Parathyroid adenoma (tissue), 2 donors: ENCODE measurements at regions not wholly inside any gene's neighbourhood (a gene's known extent, or its start where the extent isn't known, plus 50 kb on each side); places are given as distances from the start of the nearest gene placed in this dataset.

Experiments
- H2AFZ ChIP-seq: fragments of 300-600 bp; sonication (generic); one replicate; pipeline ENCODE4 v1.7.0; 2017; ENCODE audit warnings: antibody characterized with exemption, mild to moderate bottlenecking
- H3K27ac ChIP-seq: fragments of 300-600 bp; sonication (generic); one replicate; pipeline ENCODE4 v1.7.0; 2017
- H3K27me3 ChIP-seq: fragments of 300-600 bp; sonication (generic); one replicate; pipeline ENCODE4 v1.7.0; 2017; ENCODE audit warnings: low read length; ENCODE audit not compliant: control insufficient read depth, insufficient read depth
- H3K36me3 ChIP-seq: fragments of 300-600 bp; sonication (generic); one replicate; pipeline ENCODE4 v1.7.0; 2017; ENCODE audit warnings: low read length; ENCODE audit not compliant: control insufficient read depth, insufficient read depth
- H3K4me1 ChIP-seq: fragments of 300-600 bp; sonication (generic); one replicate; pipeline ENCODE4 v1.7.0; 2017; ENCODE audit warnings: control low read depth
- H3K4me2 ChIP-seq: fragments of 300-600 bp; sonication (generic); one replicate; pipeline ENCODE4 v1.7.0; 2017; ENCODE audit warnings: low read length
- H3K4me3 ChIP-seq: fragments of 300-600 bp; sonication (generic); one replicate; pipeline ENCODE4 v1.7.0; 2017; ENCODE audit warnings: low read depth, low read length
- H3K79me2 ChIP-seq: fragments of 300-600 bp; sonication (generic); one replicate; pipeline ENCODE4 v1.7.0; 2017; ENCODE audit warnings: control low read depth
- H3K9ac ChIP-seq: fragments of 300-600 bp; sonication (generic); one replicate; pipeline ENCODE4 v1.7.0; 2017; ENCODE audit warnings: mild to moderate bottlenecking
- H3K9me3 ChIP-seq: fragments of 300-600 bp; sonication (generic); one replicate; pipeline ENCODE4 v1.7.0; 2017; ENCODE audit warnings: low read length; ENCODE audit not compliant: control insufficient read depth
- TF ChIP-seq, protein P1 (sequence below): fragments of 300-600 bp; sonication (generic); IDR thresholded peaks from one replicate; pipeline ENCODE4 v1.7.0; 2017; ENCODE audit warnings: antibody characterized with exemption, mild to moderate bottlenecking
- donor health status: primary hyperparathyroidism.

DNA sequence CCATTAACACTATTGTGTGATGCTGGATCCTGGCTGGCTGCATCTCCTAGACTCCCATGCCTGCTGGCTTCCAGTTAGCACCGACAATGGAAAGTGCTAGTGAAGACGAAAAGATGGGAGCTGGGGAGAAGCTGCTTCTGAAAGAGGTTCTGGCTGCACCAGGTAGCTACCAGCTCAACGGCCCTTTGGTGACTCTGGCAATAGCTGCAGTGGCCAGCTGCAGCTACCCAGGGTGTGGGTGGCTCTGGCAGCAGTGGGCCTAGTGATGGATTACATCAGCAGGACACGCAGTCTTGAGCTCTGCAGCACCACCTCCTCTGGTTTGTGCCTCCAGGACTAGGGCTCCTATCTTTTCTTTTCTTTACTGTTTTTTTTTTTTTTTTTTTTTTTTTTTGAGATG lies 662.6 kb downstream of the MATN1 start:
- Histone ChIP-seq H3K27me3 (no peaks in the 10 kb centered on the region), H3K36me3 (no peaks in the 10 kb centered on the region), H3K9me3 (no peaks in the 10 kb centered on the region), H2AFZ (no peak overlapping the region), H3K79me2 (no peaks in the 10 kb centered on the region), H3K4me1 (no peaks in the 10 kb centered on the region), H3K4me3 (no peak overlapping the region), H3K9ac (no peak overlapping the region), H3K27ac (no peak overlapping the region), H3K4me2 (no peak overlapping the region)
- TF ChIP-seq, protein P1, sequence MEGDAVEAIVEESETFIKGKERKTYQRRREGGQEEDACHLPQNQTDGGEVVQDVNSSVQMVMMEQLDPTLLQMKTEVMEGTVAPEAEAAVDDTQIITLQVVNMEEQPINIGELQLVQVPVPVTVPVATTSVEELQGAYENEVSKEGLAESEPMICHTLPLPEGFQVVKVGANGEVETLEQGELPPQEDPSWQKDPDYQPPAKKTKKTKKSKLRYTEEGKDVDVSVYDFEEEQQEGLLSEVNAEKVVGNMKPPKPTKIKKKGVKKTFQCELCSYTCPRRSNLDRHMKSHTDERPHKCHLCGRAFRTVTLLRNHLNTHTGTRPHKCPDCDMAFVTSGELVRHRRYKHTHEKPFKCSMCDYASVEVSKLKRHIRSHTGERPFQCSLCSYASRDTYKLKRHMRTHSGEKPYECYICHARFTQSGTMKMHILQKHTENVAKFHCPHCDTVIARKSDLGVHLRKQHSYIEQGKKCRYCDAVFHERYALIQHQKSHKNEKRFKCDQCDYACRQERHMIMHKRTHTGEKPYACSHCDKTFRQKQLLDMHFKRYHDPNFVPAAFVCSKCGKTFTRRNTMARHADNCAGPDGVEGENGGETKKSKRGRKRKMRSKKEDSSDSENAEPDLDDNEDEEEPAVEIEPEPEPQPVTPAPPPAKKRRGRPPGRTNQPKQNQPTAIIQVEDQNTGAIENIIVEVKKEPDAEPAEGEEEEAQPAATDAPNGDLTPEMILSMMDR = no peak

- Histone ChIP-seq H3K9me3 (no peaks in the 10 kb centered on the region), H3K36me3 (no peaks in the 10 kb centered on the region), H3K27me3 (no peaks in the 10 kb centered on the region)
Measured at GRCh38 chr1:30058970-30059369, 664.4 kb downstream of the MATN1 start.

DNA sequence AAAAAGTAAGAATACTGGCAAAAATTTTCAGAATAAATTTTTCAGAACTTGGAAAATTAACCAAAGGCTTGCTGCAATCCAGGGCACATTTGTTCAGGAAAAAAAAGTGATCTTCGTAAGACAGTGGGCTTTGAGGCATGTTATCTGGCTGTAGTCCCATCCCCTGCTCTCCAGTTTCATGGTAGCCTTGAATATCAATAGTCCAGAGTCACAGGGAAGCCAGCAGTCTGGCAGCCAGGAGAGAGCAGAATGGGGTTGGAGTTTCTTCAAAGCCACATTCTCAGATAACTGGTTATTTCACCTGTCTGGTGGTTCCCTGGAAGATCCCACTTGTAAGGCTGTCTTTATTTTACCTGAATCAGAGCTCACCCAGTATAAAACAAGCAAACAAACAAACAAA lies 669.3 kb downstream of the MATN1 start:
- H3K27me3 ChIP-seq = no peaks in the 10 kb centered on the region
- TF ChIP-seq, protein P1 = no peak

More at GRCh38 chr1:30058970-30059369, 664.4 kb downstream of the MATN1 start:
- Histone ChIP-seq H3K9ac (no peak overlapping the region), H3K27ac (no peak overlapping the region), H2AFZ (no peak overlapping the region), H3K4me2 (no peak overlapping the region), H3K4me3 (no peak overlapping the region), H3K79me2 (no peaks in the 10 kb centered on the region), H3K4me1 (no peaks in the 10 kb centered on the region)
- TF ChIP-seq, protein P1 = no peak

DNA sequence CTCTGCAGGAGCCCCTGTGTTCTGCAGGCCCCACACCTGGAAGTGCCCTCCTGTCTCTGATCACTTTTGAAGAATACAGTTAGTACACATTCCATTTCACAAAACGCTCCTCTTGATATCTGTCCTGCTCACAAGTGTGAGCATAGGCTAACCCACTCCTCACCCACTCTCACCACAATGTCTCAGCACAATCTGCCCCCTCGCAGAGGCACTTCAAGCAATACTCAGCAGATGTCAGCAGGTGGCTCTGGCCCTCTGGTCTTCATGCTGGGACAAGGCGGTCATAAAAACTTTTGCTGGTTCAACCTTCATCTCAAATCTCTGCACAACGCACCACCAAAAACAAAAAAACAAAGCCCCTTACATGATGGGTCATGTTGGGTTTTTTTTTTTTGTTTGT lies 671.2 kb downstream of the MATN1 start:
- no peaks in the 10 kb centered on the region for H3K9me3 ChIP-seq
- no peak overlapping the region for H3K4me2 ChIP-seq
- no peak overlapping the region for H3K27ac ChIP-seq
- H3K36me3 ChIP-seq = no peaks in the 10 kb centered on the region
- H2AFZ ChIP-seq = no peak overlapping the region
- H3K4me3 ChIP-seq = no peak overlapping the region
- no peaks in the 10 kb centered on the region for H3K79me2 ChIP-seq
- H3K27me3 ChIP-seq = no peaks in the 10 kb centered on the region
- TF ChIP-seq, protein P1 = no peak
- H3K9ac ChIP-seq = no peak overlapping the region
- H3K4me1 ChIP-seq = no peaks in the 10 kb centered on the region

More for the DNA sequence above, 669.3 kb downstream of the MATN1 start:
- H3K36me3 ChIP-seq = no peaks in the 10 kb centered on the region
- no peaks in the 10 kb centered on the region for H3K9me3 ChIP-seq
- no peak overlapping the region for H3K9ac ChIP-seq
- H3K4me1 ChIP-seq = no peaks in the 10 kb centered on the region
- H3K27ac ChIP-seq = no peak overlapping the region
- H3K4me2 ChIP-seq = no peak overlapping the region
- H2AFZ ChIP-seq = no peak overlapping the region
- no peak overlapping the region for H3K4me3 ChIP-seq
- no peaks in the 10 kb centered on the region for H3K79me2 ChIP-seq

GRCh38 chr1:30051777-30052176 lies 671.6 kb downstream of the MATN1 start:
- H3K4me1 ChIP-seq = no peaks in the 10 kb centered on the region
- no peak overlapping the region for H3K4me2 ChIP-seq
- H3K9me3 ChIP-seq = no peaks in the 10 kb centered on the region
- H3K27me3 ChIP-seq = no peaks in the 10 kb centered on the region
- no peak overlapping the region for H2AFZ ChIP-seq
- TF ChIP-seq, protein P1 = no peak
- H3K27ac ChIP-seq = no peak overlapping the region
- no peak overlapping the region for H3K4me3 ChIP-seq
- H3K79me2 ChIP-seq = no peaks in the 10 kb centered on the region
- H3K36me3 ChIP-seq = no peaks in the 10 kb centered on the region
- no peak overlapping the region for H3K9ac ChIP-seq
